ENCODE measurements at regions not wholly inside any gene's neighbourhood (a gene's known extent, or its start where the extent isn't known, plus 50 kb on each side); places are given as distances from the start of the nearest gene placed in this dataset.
"Not testable (repeated sequence)": the region's sequence is repeated elsewhere in the genome, so short reads cannot be mapped to it uniquely, and the experiment has no call there.

- no peak for DNase-seq
Measured at GRCh38 chr6:147674099-147674498, 165.6 kb downstream of the SAMD5 start.

- no peak for DNase-seq
Measured at GRCh38 chr6:147674794-147675193, 166.3 kb downstream of the SAMD5 start.

- no peak for DNase-seq
Measured at GRCh38 chr6:147675281-147675680, 166.8 kb downstream of the SAMD5 start.

- no peak for DNase-seq
Measured at GRCh38 chr6:147676495-147677199, 168.2 kb downstream of the SAMD5 start.

- no peak for DNase-seq
Measured at GRCh38 chr6:147677647-147678046, 169.2 kb downstream of the SAMD5 start.

- DNase-seq = no peak
Measured at GRCh38 chr6:147678253-147678652, 169.8 kb downstream of the SAMD5 start.

GRCh38 chr6:147684906-147685305 lies 176.4 kb downstream of the SAMD5 start:
- DNase-seq = no peak

GRCh38 chr6:147689398-147689797 lies 180.9 kb downstream of the SAMD5 start:
- no peak for DNase-seq

GRCh38 chr6:147691446-147691845 lies 183.0 kb downstream of the SAMD5 start:
- no peak for DNase-seq

GRCh38 chr6:147693181-147693580 lies 184.7 kb downstream of the SAMD5 start:
- no peak for DNase-seq

- not testable (repeated sequence) for DNase-seq
Measured at GRCh38 chr6:147694556-147694955, 186.1 kb downstream of the SAMD5 start.

- DNase-seq = no peak
Measured at GRCh38 chr6:147695819-147696218, 187.3 kb downstream of the SAMD5 start.

GRCh38 chr6:147699140-147699539 lies 190.7 kb downstream of the SAMD5 start:
- DNase-seq = no peak

GRCh38 chr6:147699637-147700036 lies 191.1 kb downstream of the SAMD5 start:
- no peak for DNase-seq

- no peak for DNase-seq
Measured at GRCh38 chr6:147700436-147701209, 192.1 kb downstream of the SAMD5 start.

GRCh38 chr6:147704691-147705090 lies 196.2 kb downstream of the SAMD5 start:
- no peak for DNase-seq

GRCh38 chr6:147707524-147707923 lies 199.0 kb downstream of the SAMD5 start:
- no peak for DNase-seq

GRCh38 chr6:147708170-147708569 lies 199.7 kb downstream of the SAMD5 start:
- no peak for DNase-seq

- DNase-seq = no peak
Measured at GRCh38 chr6:147709396-147710272, 201.1 kb downstream of the SAMD5 start.

- DNase-seq = no peak
Measured at GRCh38 chr6:147710890-147711289, 202.4 kb downstream of the SAMD5 start.

GRCh38 chr6:147711476-147711875 lies 203.0 kb downstream of the SAMD5 start:
- no peak for DNase-seq

GRCh38 chr6:147712841-147713240 lies 204.4 kb downstream of the SAMD5 start:
- no peak for DNase-seq

GRCh38 chr6:147715035-147715434 lies 206.5 kb downstream of the SAMD5 start:
- no peak for DNase-seq
